NCI-H1417 treated with DMSO at 0.1 percent for 48 hours (cell line): ENCODE measurements at regions not wholly inside any gene's neighbourhood (a gene's known extent, or its start where the extent isn't known, plus 50 kb on each side); places are given as distances from the start of the nearest gene placed in this dataset.

Experiments
- DNase-seq: peaks from one replicate; lab custom pipeline; 2025; lab: John Stamatoyannopoulos, UW

DNA sequence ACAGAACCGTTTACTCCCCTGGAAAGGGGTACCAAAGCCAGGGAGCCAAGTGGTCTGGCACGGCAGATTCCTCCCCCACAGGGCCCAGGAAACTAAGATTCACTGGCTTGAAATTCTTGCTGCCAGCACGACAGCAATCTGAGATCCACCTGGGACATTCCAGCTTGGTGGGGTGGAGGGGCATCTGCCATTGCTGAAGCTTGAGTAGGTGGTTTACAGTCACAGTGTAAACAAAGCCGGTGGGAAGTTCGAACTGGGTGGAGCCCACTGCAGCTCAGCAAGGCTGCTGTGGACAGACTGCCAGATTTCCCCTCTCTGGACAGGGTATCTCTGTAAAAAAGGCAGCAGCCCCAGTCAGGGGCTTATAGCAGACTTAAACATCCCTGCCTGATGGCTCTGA lies 901.7 kb upstream of the LRRTM1 start:
- DNase-seq: no peak

DNA sequence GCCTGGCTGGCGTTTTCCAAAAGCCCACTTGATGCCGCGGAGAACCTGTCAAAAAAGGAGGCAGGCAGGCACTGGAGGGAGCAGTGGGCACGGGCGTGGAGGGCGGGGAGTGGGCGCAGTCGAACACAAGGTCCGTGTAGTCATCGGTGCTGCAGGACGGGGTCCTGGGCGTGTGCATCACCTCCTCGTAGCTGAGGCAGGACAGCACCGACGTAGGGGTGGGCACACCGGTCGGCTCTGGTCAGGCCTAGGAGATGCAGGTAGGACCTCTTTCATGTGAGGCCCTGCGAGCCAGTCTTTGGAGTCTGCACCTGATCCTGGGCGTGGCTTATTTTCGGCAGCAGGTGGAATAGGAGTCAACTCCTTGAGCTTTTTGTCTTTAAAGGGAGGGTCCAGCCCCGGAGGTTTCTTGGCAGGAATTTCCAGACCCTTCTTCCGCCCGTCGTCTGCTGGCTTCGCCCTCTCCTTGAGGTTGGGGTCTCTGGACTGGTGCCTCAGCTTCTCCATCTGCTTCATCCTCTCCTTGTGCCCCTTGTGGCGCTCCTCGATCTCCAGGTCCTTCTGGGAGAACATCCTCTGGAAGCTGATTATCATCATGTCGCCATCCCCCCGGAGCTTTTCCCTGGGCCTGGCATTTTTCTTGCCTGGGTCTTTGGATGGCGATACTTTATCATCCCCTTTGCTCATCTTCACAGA lies 892.5 kb upstream of the LRRTM1 start:
- no peak for DNase-seq

DNA sequence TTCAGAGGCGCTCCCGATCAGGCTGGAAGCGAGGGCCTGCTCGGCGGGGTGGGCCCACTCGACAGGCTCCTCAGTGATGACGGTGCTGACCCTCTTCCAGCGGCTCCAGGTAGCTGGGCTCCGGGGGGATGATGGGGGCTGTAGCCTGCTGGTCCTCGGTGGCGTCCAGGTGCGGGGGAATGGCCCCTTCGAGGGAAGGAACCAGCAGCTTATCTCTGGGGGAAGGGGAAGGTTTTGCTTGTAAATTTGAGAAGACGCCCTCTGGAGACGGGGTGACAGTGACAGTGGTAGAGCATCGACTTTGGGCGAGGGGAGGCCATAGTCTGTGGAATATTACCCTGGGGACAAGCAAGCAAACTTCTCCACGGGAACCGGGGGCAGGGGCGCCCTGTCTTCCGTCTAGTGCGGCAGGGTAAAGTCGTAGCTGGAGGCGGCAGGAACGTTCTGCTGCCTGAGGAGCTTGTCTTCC lies 891.9 kb upstream of the LRRTM1 start:
- DNase-seq: no peak

DNA sequence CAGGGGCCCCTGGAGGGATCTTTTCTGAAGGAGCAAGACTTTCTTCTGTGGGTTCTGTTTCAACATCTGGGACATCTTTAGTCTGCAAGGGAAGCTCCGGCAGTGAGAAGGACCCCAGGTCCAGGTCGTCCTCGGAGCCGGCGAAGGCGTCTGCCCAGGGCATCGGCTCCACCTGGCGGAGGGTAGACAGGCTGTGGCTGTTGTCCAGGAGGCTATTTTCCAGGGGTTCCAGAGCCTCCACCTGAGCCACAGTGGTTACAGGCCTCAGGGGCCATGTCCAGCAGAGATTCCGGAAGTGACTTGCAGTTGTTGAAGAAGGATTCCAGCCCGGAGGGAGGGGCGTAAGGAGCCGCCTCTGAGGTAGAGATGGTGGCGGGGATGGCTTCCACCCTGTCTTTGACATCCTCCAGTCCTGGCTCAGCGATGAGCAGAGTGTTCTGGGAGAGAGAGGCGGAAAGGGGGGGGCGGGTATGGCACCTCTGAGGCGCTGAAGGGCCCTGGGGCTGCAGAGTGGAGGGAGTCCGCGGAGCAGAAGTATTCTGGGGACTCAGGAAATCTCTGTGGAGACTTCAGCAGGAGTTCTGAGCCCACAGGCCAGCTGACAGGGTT lies 891.3 kb upstream of the LRRTM1 start:
- DNase-seq: no peak

DNA sequence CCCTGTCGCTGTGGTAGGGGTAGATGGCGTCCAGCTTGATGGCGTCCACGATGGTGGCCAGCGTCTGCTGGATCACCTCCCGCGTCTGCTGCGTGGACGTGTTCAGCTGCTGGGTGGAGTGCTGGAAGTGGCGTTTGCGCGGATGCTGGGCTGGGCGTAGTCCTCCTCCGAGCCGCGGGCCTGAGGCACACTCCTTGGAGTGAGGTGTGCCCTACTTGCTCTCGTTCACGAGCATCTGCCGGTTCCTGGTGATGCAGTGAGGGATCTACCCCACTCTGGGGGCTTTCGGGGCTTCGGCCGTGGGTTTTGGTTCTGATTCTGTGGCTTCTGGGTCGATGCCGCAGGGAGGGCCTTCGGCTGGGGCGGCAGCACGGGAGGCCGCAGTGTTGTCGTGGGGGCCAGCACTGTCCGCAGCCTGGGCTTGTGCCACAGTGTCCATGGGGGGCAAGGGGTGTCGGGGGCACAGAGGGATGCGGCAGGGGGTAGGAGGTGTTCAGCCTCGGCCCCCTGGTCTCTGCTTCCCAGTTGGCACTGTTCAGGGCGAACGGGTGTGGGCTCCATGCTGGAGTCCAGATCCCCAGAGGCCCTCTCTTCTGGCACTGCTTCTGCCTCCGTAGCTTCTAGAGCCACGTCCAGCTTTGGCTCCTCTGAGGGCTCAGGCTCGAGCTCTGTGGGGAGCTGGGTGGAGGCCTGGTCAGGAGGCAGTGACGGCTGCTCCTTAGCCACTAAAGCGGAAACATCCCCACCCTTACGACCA lies 890.6 kb upstream of the LRRTM1 start:
- DNase-seq: no peak

DNA sequence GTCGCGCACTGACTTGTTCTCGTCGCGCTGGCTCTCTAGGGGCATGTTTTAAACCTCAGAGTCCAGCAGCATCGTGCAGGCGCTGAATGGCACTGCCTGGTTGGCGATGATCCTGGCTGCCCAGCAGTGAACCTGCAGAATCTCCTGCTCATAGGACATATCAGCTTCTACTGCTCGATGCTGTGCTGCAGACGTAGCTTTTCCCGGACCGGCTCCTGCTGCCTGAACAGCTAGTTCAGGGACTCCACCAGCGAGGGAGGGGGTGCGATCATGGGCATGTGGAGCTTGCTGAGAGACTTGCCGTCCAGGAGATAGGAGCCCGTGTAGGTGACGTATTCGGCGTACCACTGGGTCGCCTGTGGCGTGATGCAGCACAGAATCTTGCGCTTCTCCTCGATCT lies 890.0 kb upstream of the LRRTM1 start:
- DNase-seq: no peak

DNA sequence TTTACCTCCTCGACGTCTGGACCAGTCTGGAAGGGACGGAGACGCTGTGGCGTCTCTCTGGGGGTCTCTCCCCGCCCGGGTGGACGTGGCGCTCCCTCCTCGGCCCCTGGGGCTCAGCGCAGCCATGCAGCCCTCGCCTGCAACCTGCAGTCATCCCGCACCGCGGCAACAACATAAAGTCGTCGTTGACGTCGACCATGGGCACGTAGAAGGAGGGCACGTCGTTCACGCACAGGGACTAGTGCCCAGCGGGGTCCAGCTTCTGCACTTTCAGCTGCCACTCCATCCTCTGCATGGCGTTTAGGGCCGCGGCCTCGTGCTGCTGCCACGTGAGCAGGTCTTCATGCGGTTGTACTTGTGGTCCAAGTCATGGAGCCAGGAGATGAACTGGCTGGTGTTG lies 889.6 kb upstream of the LRRTM1 start:
- no peak for DNase-seq

DNA sequence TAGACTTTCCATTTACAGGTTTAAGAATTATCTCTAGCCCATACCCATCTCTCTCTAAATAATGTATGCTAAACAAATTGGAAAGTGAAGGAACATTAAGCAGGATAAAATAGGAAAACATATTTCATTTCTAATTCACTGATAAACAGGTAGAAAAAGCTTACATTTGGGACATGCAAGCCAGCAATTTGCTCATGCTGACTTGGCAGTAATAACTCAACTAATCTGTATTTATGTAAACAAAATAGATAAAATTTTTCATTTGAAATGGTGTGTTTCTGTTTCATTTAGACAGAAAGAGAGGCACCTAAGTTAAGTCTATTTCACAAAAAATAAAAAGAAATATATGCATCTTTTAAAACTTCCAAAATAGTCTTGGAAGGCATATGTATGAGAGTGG lies 877.3 kb upstream of the LRRTM1 start:
- no peak for DNase-seq

DNA sequence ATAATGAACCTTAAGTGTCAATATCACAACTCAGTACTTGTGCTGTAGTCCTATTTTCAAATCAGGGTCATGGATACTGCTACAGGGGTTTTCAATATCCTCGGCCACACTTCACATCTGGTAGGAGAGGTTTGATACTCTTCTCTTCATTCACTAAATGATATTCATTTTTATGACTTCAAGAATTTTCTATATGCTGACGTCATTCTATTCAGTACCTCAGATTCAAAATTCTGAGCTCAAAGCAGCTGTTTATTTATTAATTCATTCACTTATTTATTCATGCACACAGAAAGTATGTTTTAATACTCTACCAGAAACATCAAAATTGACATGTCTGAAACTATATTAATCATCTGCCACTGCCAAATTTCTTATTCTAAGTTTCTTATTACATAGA lies 866.9 kb upstream of the LRRTM1 start:
- no peak for DNase-seq

DNA sequence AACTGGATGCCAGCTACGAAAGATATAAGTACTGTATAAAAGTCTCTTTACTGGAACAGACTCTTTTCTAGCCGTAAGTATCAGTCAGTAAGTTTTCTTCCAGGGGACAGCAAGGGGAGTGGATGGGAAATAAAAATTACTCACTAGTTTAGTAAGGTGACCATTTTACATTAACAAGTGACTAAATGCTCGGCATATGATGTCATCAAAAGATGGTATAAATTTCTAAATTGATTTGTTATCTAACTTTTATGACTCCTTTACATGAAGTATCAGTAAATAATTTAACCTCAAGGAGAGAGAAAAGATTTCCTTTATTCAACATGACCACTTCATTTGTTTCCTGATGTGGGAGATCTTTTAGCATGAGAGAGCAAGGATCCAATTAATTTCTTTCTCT lies 859.0 kb upstream of the LRRTM1 start:
- DNase-seq: no peak

DNA sequence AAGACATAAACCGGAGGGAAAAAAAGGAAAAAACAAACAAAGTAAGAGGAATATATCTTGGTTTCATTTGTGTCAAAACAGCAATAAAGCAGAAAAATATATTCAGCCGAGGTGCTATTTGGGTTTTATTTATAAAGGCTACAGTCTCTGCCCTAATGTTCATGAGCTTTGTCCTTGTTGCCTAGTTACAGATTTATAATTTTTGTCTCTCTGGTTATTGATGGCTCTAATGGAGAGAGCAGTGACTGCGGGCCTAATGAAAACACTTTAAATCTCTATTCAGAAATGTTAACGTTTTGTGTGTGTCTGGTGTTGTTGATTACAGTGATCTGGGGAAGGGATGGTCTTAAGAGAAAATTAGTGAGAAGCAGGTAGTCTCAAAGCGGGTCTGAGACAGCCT lies 854.0 kb upstream of the LRRTM1 start:
- DNase-seq: no peak

DNA sequence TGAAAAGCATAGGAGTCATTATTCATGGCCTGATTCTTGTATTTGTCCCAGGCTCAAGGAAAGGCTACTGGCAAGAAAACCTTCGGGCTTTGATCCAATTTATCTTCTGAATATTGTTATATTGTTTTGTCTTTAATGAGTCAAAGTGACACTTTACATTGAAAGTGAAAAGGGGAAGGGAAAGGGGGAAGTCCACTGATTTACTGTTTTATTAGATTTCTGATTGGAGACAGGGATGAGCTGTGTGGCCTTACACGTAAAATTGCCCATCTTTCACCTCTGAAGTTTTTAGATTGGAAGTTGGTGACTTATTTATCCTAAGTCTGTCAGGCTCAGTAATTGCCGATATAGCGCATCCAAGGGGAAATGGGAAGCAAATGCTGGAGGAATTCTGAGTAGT lies 843.8 kb upstream of the LRRTM1 start:
- DNase-seq: no peak

DNA sequence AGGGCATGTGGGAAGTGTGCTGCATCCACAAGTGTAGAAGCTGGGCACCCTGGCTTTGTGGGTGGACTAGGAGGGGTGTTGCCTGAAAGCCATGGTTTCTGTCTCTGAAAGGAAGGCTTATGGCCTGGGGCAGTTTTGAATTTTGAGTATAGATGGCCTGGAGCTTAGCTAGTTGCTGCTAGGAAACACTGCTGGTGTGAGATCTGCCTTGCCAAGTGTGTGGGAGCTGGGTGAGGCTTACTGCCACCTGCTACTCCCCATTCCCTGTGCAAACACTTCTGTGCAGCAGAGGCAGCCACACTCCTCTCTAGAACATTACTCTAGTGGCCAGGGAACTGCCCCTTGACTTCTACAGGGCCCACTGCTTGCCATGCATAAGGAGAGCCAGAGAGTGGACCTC lies 831.7 kb upstream of the LRRTM1 start:
- no peak for DNase-seq

DNA sequence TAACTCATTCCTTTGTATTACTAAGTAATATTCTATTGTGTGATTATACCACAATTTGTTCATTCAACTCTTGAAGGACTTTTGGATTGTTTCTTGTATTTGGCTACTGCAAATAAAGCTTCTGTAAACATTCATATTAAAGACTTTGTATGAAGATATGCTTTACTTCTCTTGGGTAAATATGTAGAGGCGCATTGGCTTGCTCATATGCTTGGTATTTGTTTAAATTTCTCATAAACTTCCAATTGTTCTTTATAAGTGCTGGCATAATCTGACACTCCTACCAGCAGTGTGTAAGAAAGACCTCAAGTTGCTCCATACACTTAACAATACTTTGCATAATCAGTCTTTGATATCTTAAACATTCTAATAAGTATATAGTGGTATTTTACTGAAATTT lies 792.8 kb upstream of the LRRTM1 start:
- no peak for DNase-seq

DNA sequence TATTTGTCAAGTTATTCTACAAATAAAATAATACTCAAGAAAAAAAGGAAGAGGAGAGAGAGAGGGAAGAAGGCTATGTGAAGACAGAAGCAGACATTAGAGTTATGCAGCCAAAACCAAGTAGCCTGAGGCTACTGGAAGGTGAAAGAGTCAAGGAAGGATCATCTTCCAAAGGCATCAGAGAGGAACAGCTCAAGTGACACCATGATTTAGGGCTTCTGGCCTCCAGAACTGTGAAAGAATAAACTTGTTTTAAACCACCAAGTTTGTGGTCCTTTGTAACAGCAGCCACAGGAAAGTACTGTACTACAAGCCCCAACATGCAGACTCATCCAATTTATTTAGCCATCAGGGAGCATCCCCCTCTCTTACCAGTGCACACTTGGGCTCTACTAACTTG lies 788.5 kb upstream of the LRRTM1 start:
- no peak for DNase-seq

DNA sequence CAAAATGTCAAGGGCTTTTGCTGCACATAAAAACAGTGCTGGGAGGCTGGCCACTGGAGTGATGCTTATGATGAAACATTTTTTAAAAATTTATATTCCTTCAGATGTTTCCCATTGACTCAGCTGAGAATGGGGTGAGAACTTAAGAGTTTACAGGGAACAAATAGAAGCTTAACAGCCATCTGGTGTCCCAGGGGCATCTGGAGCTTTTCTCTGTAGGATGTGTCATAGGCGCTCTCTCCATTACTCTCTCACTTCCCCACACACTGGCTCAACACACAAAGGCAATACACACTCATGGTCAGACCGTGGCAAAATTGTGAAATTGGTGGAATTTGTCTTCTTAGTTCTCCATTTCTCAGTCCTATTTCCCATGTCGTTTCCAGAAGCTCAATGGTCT lies 783.1 kb upstream of the LRRTM1 start:
- no peak for DNase-seq

DNA sequence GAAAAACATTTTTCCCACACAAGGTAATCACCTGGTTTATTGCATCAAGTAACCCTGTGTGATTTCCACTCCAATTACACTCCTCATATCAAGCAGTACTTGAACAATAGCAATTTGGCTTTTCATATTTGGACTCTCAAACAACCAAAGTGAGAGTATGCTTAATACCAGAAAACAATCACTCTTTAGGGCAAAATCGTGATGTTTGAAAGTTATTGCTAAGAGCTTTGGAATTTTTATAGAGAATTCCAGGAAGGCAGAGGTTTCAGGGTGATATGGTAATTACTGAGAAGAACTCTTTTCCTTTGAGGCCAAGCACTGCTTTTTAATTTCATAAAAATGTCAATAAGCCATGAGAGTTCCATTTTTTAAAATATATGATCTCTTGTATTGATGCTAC lies 779.5 kb upstream of the LRRTM1 start:
- DNase-seq: no peak

DNA sequence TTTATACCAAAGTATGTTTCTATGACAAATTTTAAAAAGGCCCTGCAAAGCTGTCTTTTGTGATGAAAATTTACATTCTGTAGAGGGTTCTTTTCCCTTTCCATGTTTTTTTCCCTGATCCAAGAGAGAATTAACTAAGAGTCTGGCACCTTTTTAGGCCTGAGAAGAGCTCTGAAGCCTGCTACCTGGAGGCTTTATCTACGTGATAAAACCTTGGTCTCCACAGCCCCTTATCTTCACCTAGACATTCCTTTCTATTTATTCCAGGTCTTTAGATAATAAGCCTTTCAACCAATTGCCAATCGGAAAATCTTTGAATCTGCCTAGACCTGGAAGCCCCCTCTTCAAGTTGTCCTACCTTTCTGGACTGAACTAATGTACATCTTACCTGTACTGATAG lies 774.1 kb upstream of the LRRTM1 start:
- no peak for DNase-seq

DNA sequence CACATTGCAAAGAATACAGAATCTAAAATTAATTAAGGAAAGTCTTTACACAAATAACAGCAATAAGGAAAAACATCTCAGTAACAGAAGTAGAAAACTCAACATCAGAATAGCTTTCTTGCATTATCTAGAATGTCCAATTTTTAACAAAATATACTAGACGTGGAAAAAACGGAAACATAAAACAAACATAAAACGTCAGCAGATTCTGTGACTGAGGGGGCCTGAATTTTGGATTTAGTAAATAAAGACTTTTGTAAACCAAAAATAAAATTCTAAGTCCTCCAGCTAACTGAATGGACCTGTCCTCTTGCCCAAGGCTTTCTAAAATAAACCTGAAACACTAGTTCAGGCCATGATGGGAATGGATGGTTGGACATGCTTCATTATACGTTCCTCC lies 773.5 kb upstream of the LRRTM1 start:
- DNase-seq: no peak

DNA sequence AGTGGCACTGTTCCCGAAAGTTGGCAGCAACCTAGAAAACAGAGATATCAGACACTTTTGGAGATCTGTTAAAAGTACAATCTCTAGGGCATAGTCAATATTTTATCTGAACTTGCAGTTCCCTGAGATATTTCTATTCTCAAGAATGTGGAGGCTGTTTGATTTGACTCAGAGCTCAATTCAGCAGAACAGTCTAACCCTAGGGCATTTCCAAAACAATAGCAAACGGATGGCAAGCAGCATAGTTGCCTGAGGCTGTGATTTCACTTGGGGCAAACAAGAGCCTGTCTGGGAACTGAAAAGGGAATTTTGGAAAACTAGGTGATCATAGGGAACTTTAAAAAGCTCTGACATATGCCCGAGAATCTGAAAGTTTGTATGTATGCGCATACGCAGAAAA lies 772.8 kb upstream of the LRRTM1 start:
- no peak for DNase-seq

DNA sequence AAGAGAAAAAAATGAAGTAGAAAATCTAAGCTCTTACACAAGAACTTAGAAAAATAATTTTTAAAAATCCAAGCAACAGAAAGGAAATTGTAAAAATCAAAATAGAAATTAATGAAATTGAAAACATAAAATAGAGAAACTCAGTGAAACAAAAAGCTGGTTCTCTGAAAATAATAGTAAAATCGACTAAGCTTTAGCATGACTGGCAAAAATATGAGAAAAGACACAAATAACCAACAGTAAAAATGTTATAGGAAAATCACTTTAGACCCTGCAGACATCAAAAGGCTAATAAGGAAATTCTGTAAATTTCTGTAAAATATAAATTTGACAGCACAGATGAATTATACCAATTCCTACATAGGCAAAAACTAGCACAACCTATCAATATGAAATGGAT lies 768.9 kb upstream of the LRRTM1 start:
- no peak for DNase-seq

DNA sequence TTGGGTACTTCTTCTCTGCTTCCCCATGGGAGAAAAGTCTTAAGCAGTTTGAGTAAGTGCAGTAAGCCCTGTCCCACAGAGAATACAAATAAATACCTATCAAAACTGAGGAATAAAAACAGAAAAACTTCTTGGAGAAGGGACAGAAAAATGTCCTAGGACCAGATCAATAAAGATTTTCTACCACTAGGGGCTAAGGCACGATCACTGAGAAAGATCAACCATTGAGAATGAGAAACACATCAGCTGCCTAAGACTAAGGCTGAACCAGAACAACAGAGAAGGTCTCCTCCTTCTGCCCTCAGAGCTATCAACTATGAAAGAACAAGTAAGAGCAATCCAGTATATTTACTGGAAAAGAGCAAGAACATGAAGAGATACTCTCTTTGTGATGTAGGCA lies 763.6 kb upstream of the LRRTM1 start:
- no peak for DNase-seq

DNA sequence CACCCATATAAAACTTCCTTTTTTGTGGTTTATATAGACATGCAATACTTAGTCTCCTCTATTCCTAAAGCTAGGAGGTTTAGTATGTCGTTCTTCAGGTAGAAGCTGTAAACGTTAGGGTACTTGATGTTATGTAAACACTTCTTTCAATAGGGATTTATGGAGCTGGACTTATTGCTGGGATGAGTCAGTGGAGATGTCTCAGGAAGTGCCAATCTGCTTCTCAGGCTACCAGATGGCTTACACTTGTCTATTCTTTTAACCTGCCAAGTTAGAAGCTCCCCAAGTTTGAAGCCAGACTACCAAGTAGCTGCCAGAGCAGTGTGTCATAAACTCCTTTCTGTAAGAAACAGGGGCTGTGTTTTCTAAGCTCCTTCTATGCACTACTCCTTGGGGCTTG lies 756.5 kb upstream of the LRRTM1 start:
- no peak for DNase-seq
